MM.1S (cell line): ENCODE measurements at regions not wholly inside any gene's neighbourhood (a gene's known extent, or its start where the extent isn't known, plus 50 kb on each side); places are given as distances from the start of the nearest gene placed in this dataset.

Experiments
- EZH2phosphoT487 ChIP-seq: fragments of 300-600 bp; sonication (generic); IDR thresholded peaks from 2 replicates; pipeline ENCODE4 v1.6.1; 2018; ENCODE audit warnings: antibody characterized with exemption, low read length
- TF ChIP-seq, protein P1 (sequence below): fragments of 300-600 bp; sonication (generic); IDR thresholded peaks from 2 replicates; pipeline ENCODE4 v1.5.1; 2016; ENCODE audit warnings: antibody characterized with exemption, low read length, mixed read lengths

- TF ChIP-seq, protein P1, sequence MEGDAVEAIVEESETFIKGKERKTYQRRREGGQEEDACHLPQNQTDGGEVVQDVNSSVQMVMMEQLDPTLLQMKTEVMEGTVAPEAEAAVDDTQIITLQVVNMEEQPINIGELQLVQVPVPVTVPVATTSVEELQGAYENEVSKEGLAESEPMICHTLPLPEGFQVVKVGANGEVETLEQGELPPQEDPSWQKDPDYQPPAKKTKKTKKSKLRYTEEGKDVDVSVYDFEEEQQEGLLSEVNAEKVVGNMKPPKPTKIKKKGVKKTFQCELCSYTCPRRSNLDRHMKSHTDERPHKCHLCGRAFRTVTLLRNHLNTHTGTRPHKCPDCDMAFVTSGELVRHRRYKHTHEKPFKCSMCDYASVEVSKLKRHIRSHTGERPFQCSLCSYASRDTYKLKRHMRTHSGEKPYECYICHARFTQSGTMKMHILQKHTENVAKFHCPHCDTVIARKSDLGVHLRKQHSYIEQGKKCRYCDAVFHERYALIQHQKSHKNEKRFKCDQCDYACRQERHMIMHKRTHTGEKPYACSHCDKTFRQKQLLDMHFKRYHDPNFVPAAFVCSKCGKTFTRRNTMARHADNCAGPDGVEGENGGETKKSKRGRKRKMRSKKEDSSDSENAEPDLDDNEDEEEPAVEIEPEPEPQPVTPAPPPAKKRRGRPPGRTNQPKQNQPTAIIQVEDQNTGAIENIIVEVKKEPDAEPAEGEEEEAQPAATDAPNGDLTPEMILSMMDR, result no peak
- TF ChIP-seq EZH2phosphoT487, result no peak
These were observed 1056.0 kb upstream of the SLIT2 start for GRCh38 chr4:19195696-19196095.
